NCI-H146 treated with DMSO at 0.1 percent for 48 hours (cell line): ENCODE measurements at regions not wholly inside any gene's neighbourhood (a gene's known extent, or its start where the extent isn't known, plus 50 kb on each side); places are given as distances from the start of the nearest gene placed in this dataset.

ENCODE experiments used
- DNase-seq: peaks from one replicate; lab custom pipeline; 2025; ENCODE audit not compliant: unreplicated experiment; lab: John Stamatoyannopoulos, UW

DNA sequence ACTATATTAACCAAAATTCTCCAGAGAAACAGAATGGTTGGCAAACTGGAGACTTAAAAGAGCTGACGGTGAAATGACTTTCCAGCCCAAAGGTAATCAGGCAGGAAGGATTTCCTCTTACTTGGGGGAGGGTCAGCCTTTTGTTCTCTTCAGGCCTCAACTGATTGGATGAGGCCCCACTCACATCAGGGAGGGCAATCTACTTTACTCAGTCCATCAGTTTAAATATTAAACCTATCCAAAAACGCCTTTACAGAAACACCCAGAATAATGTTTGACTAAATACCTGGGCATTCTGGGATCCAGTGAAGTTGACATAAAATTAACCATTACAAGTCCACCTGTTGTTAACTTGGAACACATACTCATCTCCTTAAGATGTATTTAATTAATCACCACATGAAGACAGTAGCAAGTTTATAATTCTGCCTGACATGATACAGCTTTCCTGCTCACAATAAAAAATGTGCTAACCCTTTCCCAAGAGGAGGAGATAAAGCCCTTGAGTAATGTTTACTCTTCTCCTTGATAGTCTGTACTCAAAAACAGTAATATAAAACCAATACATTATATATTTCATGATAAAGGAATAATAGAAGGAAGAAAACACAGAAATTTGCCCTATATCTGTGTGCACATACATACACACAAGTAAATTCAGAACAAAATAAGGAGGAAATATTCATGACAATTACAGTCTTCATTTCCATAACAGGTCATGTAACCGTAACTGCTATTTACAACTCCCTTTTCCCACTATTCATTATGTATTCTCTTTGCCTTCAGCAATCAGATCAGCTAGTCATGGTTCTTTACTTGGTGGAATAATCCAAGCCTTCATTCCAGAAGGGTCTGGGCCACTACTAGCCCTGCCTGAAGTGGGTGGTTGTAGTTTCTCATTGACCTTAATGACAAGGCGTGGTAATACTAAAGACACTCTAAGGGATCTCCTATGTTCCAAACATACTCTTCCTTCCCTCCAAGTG, 107.5 kb upstream of the RUNX1 start:
- DNase-seq = no peak

DNA sequence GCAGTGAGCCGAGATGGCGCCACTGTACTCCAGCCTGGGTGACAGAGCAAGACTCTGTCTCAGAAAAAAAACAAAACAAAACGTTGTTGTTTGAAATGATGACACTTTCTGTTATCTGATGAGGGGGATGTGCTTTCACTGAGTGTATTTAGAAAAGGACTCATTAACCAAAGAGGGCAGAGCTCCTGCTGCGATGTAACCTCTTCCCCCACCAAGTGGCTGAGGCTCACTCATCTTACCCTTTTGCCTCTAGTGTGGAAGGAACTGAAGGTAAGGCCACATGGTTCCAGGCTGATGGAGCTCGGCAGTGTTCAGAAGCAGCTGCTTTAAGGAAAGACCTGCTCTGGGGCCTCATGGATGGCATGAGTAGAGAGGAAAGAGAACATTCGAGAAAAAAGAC, 105.7 kb upstream of the RUNX1 start:
- DNase-seq = no peak

DNA sequence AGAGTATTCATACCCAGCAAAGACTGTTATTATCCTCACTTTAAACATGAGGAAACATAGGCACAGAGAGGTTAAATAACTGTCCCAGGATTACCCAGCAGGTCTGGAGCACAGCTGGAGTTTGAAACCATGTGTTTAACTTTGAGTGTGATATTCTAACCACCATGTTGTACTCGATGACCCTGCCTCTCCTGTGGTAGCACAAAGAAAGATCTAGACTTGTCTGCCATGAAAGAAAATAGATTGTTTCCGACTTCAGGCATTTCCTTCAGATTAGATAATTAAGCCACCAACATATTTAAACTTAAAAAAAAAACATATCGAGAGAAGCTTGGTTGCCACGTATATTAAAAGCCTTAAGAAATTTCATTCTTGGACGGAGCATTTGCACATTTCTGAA, 104.6 kb upstream of the RUNX1 start:
- no peak for DNase-seq

DNA sequence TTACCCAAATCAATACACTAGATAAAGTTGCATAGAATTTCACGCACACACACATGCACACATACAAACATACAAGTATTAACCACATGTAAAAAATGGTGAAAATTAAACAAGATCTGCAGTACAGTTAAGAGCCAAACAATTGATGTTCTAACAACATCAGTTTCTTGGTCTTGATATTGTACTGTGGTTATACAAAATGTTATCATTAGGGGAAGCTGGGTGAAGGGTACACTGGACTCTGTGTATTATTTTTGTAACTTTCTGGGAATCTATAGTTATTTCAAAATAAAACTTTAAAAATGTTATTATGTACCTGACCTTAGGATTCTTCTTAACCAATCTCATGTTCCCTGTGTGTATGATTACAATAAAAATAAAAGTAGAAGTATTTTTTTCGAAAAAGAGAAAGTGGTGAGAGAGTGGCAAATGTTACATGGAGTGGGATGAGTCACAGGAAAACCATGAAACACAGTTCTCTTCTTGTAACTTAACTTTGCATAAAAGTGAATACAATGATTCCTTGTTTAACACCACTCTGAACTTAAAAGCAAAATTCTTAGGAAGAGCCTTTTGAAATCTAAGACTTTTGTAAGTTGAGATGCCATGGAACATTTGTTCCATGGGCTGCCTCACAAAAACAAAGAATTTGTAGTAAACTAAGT, 101.6 kb upstream of the RUNX1 start:
- DNase-seq = no peak

DNA sequence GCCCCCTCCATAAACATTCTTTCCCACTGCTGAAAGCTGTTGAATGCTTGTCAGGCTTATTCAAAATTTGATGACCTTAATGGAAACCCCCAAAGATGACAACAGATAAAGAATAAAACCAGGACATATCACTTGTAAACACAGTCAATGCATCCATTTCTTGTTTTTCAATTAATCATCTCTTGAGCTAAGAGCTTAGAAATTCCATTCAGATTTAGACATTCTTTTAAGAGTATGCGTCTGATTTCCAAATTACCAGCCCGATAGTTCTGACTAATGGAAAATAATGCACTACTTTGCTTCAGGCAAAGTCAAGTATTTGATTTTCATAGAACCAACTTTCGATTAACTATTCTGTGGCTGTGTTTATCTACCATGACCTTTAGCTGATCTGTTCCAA, 100.6 kb upstream of the RUNX1 start:
- no peak for DNase-seq

DNA sequence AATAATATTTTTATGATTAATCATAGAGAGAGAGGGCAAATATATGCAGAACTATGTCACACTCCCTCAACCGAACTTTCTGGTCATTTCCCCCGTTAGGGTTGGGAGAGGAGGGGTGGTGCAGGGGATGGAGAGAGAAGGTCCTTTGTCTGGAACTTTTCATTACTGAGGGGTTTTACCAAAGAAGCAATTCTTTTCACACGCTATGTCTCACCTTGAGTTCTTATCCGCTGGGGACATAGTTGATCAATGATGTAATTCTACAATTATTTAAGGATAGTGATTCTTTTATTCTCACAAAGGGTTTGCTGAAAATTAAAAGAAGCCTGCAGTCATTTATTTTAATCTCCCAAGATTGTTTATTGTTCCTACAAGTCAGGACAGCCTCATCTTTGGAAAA, 98.3 kb upstream of the RUNX1 start:
- no peak for DNase-seq

DNA sequence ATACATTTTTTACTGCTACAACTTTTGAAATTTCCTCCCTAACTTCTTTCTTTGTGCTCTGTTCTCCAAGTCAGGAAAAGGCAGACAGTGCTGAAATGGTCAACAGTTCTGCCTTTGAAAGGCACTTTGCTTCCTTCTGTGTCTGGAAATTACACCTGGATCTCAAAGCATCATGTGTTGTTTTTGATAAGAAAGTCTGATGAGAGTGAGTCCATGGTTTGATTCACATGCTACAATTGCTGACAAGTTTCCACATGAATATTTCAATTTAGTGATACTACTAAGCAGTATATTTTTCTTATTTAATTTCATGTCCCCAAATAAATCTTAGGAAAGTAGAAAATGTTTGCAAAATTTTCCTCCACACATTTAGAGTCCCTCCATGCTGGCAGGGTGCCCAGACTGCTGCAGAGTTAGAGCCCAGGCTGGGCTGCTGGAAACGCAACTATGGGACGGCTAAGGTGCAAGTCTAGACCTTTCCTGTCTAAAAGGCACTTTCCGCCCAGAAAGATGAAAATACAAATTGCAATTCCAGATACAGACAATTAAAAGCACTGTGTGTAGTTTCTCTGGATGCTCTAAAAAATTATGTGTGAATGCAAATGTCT, 96.6 kb upstream of the RUNX1 start:
- DNase-seq = no peak

DNA sequence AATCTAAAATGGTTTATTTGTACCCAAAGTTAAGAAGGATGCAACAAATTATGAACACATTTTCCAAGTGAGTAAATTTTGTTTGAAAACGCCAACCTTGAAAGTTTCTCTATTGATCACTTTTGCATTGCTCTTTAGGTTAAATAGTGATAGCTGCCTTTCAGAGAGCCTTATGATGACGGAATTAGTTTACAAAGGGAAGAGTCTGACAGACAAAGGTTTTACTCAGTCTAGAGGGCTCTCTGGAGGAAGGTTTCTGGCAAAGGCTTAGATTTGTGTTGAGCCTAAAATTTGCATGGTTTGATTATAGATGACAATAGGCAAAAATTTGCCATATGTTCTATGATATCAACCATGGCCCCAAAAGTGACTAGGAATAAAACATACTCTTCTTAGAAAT, 95.9 kb upstream of the RUNX1 start:
- no peak for DNase-seq

DNA sequence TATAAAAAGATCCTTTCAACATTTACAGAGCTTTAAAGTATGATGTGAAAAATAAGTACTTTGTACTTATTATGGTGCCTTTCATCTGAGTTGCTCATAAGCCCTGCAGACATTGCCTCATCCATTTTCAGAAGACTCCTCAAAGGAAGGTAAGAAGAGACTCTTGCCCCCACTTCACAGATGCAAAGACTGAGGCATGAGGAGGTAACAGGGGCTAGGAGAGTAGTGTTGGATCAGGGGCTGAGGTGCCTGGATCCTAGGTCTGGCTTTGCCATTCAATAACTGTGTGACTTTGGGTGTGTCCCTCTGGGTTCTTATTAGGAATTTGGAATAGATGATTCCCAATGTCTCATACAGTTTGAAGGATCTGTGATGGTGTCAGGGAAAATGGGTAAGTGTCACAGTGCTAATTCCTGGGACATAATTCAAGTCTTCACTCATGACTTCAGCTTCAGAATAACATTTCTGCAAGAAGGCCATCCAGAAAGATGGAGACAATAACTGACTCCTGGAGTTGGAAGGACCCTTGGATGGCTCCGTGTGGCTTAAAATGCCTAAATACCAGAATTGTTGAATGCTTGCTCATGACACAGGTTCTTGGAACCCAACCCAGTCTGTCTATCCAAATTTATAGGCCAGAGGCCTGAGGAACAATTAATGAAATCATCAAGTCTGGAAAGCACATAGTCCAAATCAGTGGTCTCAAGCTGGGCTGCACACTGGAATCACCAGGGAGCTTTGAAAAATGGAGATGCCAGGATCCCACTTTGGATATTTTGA, 93.1 kb upstream of the RUNX1 start:
- no peak for DNase-seq

DNA sequence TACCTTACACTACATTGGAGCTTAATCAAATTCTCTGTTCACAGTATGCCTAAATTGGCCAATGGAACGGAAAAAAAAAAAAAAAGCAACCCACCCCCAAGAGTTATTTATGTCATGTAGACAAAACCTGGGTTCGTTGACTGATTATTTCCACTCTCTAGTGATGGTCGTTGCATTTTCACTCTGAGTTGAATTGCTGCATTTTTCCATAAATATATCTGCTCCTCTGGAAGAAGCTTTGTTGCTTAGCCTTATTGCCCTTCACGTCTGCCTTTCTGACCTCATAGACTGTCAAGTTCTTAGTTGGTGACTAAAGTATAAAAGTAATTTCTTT, 90.2 kb upstream of the RUNX1 start:
- DNase-seq = no peak

DNA sequence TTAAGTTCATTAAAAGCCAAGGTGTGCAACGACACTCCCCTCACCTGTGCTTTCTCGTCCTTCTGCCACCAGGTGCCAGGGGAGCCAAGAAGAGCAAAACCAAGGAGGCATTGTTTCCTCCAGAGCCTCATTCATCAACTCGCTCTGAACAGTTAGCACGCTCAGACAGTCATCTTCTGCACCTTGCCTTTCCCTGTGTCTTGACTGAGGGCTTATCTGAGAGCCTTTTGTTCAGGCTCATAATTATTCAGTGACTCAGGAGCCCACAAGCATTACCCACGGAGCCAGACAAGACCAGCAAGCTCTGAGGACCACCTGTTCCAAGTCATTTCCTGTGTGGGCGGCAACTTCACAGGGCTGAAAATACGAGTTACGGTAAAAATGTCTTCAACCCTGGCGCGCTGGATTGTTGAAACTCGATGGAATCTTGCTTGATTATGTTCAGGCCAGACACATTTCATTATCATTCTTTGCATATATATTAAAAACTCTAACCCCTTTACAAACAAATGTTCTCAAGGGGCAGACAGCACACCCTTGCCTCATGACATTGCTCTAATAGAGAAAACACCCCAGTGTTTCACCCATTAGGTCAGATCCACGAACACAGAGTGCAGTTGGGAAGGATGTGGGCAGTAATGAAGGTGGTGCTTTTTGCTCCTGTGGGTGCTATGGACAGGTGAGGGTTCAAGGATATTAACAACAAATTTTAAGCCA, 89.7 kb upstream of the RUNX1 start:
- DNase-seq = no peak

DNA sequence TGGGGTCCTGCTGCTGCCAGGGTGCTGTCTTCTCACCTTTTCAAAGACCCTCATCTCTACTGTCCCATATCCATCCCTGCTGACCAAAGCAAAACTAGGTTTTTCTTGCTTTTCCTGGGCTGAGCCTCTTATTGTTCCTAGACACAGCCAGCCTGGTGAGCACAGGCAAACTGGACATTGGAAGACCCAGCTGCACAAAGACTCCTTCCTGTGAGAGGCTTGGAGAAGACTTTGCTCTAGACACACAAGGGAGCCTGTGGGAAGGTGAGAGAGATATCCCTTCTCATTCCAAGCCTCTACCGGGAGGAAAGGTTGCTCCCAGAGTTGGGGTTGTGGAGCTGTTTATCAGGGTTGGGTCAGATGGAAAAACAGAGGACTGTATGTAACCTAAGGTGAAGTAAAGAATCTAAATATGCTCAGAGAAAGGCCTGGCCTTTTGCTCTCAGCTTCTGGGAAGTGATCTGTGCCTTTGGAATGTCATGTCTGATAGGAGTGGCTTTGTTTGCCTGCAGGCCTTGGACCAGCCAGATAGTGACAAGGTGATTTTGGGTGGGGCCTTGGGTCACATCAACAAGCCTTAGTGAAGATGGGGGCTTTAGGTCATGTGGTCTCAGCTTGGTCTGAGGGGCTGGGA, 87.6 kb upstream of the RUNX1 start:
- no peak for DNase-seq

DNA sequence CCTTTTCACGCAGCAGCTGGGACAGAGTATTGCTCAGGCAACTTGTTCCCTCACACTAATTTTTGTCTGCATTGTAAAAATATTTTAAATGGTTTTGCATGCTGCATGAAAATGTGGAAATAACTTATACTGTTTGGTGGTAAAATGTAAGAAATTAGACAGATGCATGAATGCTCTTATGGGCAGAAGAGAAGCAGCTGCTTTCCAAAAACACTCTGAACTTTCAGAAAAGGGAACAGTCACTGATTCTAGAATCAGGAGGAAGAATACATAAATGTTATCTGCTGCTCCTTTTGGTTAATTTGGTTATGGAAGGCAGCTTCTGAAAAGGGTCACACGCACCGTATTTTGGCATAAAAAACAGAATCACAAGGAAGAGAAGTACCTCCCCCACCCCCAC, 87.0 kb upstream of the RUNX1 start:
- no peak for DNase-seq

DNA sequence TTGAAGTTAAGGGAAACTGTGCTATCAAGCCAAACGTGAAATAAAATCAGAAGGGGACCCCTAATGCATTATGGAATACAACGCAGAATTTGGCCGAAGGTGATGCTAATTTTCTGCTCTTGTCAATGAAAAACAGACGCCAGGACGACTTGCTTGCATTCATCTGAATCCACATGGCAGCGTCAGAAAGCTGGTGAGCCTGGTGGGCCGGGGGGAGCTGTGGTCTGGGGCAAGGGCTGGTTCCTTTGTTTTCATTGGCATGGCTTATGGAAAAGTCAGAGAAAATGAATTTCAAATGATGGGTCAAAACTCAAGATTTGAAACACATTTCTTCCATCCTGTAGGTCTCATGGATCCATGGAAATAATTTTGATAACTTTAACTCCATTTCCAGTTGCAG, 86.4 kb upstream of the RUNX1 start:
- no peak for DNase-seq

DNA sequence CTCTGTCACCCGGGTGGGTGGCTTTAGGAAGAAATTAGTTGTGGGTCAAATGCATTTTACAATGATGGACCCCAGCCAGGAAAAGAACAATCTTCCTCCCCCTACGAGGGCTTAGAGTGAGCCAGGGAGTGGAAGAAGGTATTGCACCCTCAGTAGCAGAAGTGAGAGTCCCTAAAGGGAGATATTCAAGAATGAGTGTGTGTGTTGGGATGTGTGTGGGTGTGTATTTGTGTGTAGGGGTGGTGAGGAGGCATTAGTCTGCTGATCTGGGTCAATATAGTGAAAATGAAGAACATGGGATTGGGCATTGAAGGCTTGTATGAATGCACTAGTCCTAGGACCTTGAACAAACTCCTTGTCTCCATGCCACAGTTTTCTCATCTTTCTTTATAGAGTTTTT, 85.2 kb upstream of the RUNX1 start:
- no peak for DNase-seq

DNA sequence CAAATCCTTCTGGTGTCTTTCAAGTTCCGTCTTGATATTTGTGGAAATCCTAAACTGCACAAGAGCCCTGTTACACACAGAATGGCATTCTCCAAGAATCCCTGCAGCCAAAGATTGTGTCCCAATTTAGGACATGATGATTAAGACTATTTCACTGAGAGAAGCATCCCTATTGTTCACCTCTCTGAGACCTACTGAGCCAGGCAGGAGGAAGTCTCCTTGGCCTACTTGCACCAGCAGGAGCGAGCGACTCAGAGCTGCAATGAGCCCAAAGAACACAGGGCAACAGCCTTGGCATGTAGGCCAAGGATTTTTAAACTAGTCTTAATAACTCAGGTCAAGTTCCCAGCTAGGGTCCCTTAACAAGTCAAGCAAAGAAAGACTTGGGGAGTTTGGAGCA, 79.4 kb upstream of the RUNX1 start:
- no peak for DNase-seq

DNA sequence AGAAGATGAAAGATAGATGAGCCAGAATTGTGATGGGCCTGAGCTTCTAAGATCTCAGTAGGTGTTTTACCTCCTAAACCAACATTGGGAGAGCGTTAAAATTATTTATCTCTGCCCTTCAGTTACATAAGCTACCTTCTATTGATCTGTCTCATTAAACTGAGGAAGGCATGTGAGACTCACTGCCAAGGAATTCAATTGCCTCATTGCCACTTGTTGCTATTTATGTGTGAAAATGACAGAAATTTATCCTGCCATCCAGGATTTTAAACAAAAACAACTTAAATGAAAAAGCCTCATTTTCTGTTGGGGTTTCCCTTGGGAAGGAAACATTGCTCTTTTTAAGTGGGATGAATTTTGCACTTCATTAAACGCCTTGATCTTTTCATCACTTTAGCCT, 78.7 kb upstream of the RUNX1 start:
- no peak for DNase-seq

DNA sequence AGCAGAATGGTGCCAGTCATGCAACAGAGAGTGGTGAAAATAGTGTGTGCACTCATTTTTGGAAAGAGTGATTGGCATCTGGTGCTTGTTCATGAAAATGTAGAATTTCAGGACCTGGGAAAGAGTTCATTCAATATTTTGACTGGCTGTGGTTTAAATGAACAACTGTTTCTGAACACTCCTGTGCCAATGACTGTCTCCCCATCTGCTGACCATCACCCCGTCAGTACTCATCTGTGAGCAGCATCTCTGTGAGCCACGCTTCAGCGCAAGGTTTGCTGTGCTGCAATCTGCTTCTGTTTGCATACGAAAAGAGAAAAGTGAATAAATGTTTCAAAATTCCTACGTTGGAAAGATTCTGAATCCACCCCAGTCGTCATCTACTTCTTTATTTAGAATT, 77.9 kb upstream of the RUNX1 start:
- no peak for DNase-seq

DNA sequence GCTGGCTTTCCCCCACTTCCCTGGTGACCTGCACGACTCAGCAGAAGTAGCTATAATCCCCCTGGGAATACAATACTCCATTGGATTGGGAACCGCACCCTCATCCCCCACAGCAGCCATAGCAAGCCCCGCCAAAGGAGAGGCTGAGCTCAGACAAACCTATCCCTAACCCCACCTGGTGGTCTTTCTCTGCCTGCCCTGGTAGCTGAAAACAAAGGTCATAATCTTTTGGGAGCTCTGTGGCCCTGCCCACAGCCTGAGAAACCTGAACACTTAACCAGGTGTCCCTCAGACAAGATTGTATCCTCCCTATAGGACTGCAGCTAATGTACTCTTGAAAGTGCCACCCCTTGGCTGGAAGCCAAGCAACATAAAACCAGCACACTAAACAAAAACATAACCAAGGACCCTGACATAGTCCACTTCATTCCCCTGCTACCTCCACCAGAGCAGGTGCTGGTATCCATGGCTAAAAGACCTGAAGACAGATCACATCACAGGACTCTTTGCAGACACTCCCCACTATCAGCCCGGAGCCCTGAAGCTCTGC, 71.6 kb upstream of the RUNX1 start:
- no peak for DNase-seq

DNA sequence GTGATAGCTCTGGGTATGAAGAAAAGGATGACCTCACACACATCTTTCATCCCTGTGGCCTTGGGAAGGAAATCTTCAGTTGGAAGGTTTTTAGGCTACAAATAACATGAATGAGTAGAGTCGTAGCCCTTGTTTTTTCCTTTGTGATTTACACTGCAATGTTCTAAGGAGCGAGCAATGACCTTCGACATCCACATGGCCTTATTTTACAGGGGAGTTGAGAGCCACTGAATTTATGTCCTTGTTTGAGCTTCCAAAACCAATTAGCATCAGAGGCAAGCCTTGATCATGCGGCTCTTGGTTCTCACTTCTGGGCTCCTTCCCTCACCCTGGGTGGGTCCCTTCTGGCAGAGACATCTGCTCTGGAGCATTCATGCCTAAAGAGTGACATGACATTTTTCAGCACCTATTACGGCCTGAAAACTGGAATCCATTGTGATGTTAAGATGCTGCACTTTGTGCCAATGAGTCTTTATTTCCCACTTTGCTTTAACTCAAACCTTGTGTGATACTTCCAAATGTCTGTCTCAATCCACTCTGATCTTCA, 70.5 kb upstream of the RUNX1 start:
- DNase-seq = no peak
